GM19372 (cell line): ENCODE measurements at regions not wholly inside any gene's neighbourhood (a gene's known extent, or its start where the extent isn't known, plus 50 kb on each side); places are given as distances from the start of the nearest gene placed in this dataset.
"Not testable (repeated sequence)": the region's sequence is repeated elsewhere in the genome, so short reads cannot be mapped to it uniquely, and the experiment has no call there.

Source experiments
- ATAC-seq: cut with Tn5 transposase; IDR thresholded peaks from one replicate; pipeline ENCODE4 v1.9.1; 2021; ENCODE audit warnings: mild to moderate bottlenecking, low read depth, moderate library complexity; ENCODE audit not compliant: unreplicated experiment

- ATAC-seq, result no peak
These were observed 215.8 kb upstream of the LRRC4C start for GRCh38 chr11:41675205-41675604.

GRCh38 chr11:41713030-41713429 is 253.6 kb upstream of the LRRC4C start:
- no peak for ATAC-seq

- ATAC-seq, result no peak
These were observed 254.6 kb upstream of the LRRC4C start for GRCh38 chr11:41714101-41714500.

- no peak for ATAC-seq
These were observed 257.4 kb upstream of the LRRC4C start for GRCh38 chr11:41716862-41717261.

- no peak for ATAC-seq
These were observed 261.3 kb upstream of the LRRC4C start for GRCh38 chr11:41720761-41721160.

- ATAC-seq, result not testable (repeated sequence)
These were observed 268.7 kb upstream of the LRRC4C start for GRCh38 chr11:41728161-41728560.

GRCh38 chr11:41775296-41775695 is 315.8 kb upstream of the LRRC4C start:
- no peak for ATAC-seq

GRCh38 chr11:41779401-41779960 is 320.0 kb upstream of the LRRC4C start:
- no peak for ATAC-seq

GRCh38 chr11:41781441-41781840 is 322.0 kb upstream of the LRRC4C start:
- ATAC-seq, result no peak

- no peak for ATAC-seq
These were observed 325.3 kb upstream of the LRRC4C start for GRCh38 chr11:41784513-41785335.

- ATAC-seq, result no peak
These were observed 326.6 kb upstream of the LRRC4C start for GRCh38 chr11:41786087-41786486.

GRCh38 chr11:41788177-41788576 is 328.7 kb upstream of the LRRC4C start:
- ATAC-seq, result no peak

- ATAC-seq, result no peak
These were observed 329.9 kb upstream of the LRRC4C start for GRCh38 chr11:41789376-41789775.

GRCh38 chr11:41795004-41795403 is 335.6 kb upstream of the LRRC4C start:
- ATAC-seq, result no peak

- ATAC-seq, result no peak
These were observed 340.3 kb upstream of the LRRC4C start for GRCh38 chr11:41799754-41800153.

GRCh38 chr11:41803895-41804294 is 344.4 kb upstream of the LRRC4C start:
- no peak for ATAC-seq

GRCh38 chr11:41816396-41816795 is 356.9 kb upstream of the LRRC4C start:
- no peak for ATAC-seq

GRCh38 chr11:41824287-41824686 is 364.8 kb upstream of the LRRC4C start:
- not testable (repeated sequence) for ATAC-seq

GRCh38 chr11:41826085-41826484 is 366.6 kb upstream of the LRRC4C start:
- ATAC-seq, result no peak

GRCh38 chr11:41836431-41836830 is 377.0 kb upstream of the LRRC4C start:
- ATAC-seq, result no peak

GRCh38 chr11:41842673-41843072 is 383.2 kb upstream of the LRRC4C start:
- no peak for ATAC-seq

GRCh38 chr11:41845066-41845465 is 385.6 kb upstream of the LRRC4C start:
- ATAC-seq, result no peak
